COLO829 (cell line): ENCODE measurements at regions not wholly inside any gene's neighbourhood (a gene's known extent, or its start where the extent isn't known, plus 50 kb on each side); places are given as distances from the start of the nearest gene placed in this dataset.

Experiments
- DNase-seq: peaks from one replicate; pipeline ENCODE4 v3.0.0; 2012; ENCODE audit warnings: low spot score

DNA sequence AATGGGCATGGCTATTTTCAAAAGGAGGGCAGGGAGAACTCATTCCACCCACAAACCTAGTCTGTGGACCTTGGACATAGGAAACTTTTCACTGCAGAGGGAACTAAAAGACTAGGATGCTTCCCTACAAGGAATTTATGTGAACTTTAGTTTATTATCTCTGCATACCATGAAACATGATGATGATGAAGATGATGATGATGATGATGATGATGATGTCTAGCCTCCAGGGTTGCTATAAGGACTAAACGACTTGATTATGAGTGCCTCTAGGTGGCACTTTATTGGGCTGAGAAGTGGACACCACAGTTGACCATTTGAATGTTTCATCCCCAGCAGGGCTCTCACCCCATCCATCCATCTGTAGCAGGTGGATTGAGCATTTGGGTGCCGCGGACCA is 260.0 kb upstream of the TCF4 start:
- no peak for DNase-seq

DNA sequence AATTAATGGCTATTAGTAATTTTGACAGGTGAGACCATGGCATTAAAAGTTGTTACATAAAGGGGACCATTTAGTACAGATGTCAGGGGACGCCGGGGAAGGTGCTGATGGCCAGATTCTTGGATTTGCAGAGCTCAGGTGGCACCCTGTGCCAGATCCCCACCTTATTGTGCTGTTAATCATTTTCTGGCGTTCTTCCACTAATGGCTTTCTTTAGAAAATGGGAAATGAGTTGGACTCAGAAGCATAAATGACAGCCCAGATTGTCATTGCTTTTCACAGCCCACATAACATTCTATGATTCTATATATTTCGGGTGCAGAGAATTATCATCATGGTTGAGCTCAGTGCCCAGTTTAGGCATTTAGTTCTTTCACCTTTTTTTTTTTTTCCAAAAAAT is 257.2 kb upstream of the TCF4 start:
- no peak for DNase-seq

DNA sequence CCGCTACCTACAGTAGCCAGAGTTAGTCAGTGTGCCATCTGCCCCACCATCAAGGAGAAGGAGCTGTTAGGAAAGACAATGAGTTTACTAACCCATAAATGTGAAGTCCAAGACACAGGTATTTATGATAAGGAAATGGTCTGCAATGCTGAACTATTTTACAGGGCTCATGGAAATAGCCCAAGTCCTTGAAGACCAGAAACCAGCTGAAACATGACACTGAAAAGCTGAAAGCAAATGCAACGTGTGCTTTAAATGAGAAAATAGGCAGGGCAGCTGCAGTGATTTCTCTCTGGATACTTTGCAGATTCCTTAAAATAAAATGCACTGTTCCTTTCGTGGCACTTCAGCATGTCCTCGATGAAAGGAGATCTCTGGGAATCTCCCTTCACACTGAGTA is 256.4 kb upstream of the TCF4 start:
- no peak for DNase-seq

DNA sequence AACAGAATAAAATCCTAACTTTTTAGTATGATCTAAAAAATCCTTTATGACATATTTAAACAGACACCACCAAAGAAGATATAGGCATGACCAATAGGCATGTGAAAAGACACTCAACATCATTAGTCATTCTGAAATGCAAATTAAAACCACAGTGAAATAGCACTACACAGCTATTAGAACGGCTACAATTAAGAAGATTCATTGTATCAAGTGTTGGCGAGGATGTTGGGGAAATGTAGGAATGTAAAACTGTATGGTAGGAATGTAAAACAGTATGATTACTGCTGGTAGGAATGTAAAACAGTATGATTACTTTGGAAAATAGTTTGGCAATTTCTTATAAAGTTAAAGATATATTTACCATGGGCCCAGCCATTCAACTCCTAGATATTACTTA is 253.3 kb upstream of the TCF4 start:
- no peak for DNase-seq

DNA sequence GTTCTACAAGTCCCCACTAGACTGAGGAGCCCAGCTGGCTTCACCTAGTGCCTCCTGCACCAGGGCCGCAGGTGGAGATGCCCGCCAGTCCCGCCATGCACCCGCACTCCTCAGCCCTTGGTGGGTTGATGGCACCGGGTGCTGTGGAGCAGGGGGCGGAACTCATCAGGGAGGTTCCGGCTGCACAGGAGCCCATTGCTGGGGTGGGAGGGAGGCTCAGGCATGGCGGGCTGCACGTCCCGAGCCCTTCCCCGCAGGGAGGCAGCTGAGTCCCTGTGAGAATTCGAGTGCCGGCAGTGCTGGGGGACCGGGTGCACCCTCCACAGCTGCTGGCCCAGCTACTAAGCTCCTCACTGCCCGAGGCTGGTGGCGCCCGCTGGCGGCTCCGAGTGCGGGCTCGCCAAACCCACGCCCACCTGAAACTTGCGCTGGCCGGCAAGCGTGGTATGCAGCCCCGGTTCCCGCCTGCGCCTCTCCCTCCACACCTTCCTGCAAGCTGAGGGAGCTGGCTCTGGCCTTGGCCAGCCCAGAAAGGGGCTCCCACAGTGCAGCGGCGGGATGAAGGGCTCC is 252.7 kb upstream of the TCF4 start:
- no peak for DNase-seq

DNA sequence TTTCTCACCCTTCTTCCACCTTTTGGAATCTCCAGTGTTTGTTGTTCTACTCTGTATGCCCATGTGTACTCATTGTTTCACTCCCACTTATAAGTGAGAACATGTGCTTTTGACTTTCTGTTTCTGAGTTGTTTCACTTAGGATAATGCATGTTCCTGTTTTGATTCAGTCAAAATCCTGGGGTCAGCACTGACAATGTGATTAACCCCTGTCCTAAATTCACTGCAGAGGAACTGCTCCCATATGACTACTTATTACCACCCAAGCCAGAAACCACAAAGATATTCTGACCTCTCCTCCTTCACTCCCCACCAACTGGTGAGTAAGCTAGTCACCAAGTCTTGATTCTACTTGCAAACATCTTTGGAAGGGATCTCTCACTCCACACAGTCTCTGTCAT is 251.4 kb upstream of the TCF4 start:
- no peak for DNase-seq

DNA sequence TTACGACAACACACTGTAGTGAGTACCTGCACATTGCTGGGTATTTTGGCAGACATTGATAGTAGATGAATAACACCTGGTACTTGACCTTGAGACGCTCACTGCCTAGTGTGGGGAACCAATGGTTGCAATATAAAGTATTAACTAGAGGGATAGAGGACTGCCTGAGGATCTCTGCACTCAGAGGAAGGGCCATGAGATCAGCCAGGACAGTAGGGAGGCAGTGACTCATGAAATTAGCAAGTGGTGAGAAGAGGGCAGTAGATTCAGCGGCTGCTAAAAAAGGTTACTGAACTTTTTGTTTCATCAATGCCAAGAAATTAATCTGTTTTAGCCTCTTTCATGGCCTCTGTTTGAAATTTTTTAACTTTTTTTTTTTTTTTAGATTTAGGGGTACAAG is 250.8 kb upstream of the TCF4 start:
- DNase-seq, result no peak

- DNase-seq, result no peak
These were observed 250.3 kb upstream of the TCF4 start for GRCh38 chr18:55838319-55838718.

GRCh38 chr18:55833543-55833942 is 245.6 kb upstream of the TCF4 start:
- DNase-seq, result peak; percentile 25

- no peak for DNase-seq
These were observed 242.6 kb upstream of the TCF4 start for GRCh38 chr18:55830544-55830943.

DNA sequence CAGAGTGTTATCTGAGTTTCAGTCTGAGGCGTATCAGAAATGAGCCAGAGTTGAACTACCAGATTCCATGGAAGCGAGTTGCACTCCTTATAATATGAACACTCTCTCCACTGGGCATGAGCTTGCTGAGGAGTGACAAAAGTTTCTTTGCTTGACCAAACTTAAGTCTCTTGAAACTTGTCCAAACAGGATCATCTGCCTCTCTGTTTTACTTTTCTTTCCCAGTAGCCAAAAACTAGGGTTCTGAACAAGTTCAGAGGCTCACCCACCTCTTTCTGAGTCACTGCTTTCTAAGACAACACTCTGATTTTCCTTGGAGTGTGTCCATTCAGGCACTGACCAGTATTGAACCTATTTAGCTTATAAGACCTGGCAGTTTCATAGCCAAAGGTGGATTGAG is 233.2 kb upstream of the TCF4 start:
- no peak for DNase-seq

DNA sequence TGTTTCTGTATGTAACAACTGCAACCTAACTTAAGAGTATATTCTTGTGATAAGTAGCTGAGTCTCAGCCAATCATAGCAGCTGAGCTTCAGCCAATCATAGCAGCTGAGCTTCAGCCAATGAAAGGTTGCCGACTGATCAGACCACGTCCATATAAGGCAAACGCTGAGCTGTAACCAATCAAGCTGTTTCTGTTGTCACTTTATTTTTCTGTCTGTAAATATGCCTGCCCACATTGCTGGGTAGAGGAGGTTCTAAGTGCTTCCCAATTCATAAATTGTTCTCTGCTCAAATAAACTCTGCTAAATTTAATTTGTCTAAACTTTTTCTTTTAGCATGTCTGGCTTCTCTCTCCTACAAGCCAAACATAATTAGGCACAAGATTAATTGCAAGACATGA is 231.5 kb upstream of the TCF4 start:
- no peak for DNase-seq

- DNase-seq, result no peak
These were observed 230.3 kb upstream of the TCF4 start for GRCh38 chr18:55818284-55818683.

DNA sequence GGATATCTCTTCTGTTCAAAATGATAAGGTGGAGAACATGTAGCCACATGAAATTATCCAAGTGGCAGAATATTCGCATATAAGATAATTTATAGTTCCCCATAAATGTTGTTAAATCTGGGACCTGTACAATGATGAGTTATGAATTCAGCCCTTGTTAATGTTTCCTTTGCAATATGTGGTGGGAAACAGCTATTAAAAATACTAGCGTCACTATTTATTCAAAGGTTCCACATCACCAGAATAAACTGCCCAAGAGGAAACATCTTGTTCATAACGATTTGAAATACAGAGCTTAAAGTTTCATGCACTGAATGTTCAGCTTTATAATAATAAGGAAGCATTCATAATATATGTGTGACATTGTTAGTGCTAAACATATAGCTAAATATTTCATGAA is 223.9 kb upstream of the TCF4 start:
- no peak for DNase-seq

DNA sequence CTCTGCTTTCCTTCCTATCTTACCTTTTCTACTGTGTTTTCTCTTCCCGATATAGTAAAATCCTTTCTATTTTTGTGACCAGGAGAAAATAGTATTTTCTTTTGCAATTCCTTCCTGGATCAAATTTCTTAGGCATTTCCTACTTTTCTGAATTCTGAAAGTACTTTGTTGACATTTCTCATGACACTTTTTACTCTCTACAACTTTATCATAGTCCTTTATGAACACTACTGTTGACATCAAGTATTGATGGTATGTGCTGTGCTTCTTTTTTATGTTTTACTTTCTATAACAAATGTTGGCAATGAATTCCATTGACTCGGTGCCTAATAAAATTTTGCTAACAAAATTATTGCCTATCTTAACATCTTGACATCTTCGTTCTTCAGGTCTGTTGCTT is 217.7 kb upstream of the TCF4 start:
- DNase-seq, result no peak

- DNase-seq, result no peak
These were observed 207.2 kb upstream of the TCF4 start for GRCh38 chr18:55795101-55795669.

DNA sequence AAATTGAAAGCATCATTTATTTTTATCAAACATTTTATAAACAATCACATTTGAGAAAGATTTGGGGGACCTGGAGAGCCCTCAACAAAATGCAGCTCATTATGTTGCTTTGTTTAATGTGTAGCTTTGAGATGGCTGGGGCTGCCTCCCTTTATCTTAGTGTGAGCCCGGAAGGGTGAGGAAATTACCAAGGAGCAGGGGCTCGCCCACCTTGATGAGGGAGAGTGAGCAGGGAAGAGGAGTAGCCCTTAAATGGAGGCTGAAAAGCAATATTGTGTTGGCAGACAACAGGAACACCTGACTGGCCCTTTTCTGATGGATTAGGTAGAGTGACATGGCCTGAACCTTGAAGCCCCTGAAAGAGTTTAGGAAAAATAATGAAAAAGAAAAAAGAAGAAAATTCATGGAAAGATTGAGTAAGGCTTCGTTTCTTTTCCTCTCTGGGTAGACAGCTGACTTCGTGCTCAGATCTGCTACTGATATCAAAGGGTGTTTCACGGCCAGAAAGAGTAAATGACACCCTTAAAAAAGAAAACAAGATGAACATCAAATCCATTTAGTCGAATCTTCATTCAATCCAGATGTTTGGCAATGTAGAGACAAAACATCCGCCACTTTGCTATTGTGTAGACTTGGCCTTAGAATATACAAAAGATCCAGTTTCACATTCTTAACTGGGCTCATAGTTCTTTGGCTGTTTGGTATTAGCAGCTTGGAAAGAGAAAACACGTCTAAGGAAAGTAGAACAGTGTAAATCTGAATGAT is 206.5 kb upstream of the TCF4 start:
- DNase-seq, result no peak

DNA sequence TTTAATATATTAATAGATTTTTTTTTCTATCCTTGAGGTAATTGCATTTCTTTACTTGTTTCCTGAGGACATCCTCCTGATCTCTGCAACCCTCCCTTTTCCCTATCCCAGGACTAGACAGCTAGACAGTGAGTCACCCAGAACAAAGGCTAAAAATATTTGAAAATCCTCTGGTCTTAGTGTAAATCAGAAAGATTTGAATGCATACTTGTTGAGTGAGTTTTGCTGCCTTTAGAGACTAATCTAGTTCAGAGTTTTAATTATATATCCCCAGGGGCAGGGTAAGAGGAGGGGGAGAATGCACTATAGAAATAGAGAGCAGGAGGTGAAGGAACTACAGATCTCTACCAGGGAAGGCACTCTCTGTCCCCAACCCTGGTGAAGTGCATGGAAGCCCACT is 202.3 kb upstream of the TCF4 start:
- no peak for DNase-seq

DNA sequence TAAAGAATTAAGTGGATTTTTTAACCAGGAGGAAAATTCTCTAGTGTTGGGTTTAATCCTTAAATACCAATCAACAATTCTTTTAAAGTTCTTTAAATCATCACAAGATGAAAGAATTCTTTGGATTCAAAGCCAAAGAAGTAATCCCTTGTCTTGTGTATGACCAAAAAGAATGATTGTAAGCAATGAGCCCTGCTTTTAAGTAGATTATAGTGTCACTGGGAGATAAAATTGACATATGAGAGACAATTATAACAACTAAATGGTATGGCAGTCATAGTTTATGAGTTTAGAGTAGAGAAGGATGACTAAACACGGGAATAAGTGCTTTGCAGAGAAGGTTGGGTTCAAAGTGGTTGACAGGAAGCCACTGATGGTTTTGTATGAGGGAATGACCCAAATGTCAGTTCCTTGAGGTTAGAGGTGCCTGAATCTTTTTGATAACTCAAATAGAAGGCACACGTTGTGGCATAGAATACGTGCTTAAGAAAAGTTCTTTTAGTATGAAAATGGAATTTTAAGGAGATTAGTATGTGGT is 199.6 kb upstream of the TCF4 start:
- no peak for DNase-seq

- DNase-seq, result no peak
These were observed 198.8 kb upstream of the TCF4 start for GRCh38 chr18:55786651-55787272.

GRCh38 chr18:55783921-55784320 is 195.9 kb upstream of the TCF4 start:
- no peak for DNase-seq

GRCh38 chr18:55781481-55781957 is 193.5 kb upstream of the TCF4 start:
- DNase-seq, result no peak

- DNase-seq, result no peak
These were observed 192.6 kb upstream of the TCF4 start for GRCh38 chr18:55780586-55781071.
